ENCODE measurements at regions not wholly inside any gene's neighbourhood (a gene's known extent, or its start where the extent isn't known, plus 50 kb on each side); places are given as distances from the start of the nearest gene placed in this dataset.

DNA sequence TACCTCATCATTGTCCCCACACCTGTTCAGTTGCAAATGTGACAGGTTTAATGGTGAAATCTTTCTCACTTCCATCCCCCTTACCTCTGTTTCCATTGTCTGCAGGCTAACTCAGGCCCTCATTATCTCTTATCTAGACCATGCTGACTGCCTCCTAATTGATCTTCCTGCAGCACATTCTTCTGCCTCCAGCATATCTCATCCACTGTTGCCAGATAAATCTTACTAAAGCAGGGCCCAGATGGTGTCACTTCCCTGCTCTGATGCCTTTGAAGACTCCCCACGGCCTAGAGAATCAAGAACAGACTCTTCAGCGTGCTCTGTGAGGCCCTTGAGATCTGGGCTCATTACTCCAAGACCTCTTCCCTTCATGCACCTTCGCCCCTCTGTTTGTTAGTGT lies 230.1 kb downstream of the DUSP10 start:
- TF ChIP-seq, protein P1, sequence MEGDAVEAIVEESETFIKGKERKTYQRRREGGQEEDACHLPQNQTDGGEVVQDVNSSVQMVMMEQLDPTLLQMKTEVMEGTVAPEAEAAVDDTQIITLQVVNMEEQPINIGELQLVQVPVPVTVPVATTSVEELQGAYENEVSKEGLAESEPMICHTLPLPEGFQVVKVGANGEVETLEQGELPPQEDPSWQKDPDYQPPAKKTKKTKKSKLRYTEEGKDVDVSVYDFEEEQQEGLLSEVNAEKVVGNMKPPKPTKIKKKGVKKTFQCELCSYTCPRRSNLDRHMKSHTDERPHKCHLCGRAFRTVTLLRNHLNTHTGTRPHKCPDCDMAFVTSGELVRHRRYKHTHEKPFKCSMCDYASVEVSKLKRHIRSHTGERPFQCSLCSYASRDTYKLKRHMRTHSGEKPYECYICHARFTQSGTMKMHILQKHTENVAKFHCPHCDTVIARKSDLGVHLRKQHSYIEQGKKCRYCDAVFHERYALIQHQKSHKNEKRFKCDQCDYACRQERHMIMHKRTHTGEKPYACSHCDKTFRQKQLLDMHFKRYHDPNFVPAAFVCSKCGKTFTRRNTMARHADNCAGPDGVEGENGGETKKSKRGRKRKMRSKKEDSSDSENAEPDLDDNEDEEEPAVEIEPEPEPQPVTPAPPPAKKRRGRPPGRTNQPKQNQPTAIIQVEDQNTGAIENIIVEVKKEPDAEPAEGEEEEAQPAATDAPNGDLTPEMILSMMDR (IDR thresholded peaks at IDR 0.05; ENCODE audit: low read length, missing control alignments): no peak

DNA sequence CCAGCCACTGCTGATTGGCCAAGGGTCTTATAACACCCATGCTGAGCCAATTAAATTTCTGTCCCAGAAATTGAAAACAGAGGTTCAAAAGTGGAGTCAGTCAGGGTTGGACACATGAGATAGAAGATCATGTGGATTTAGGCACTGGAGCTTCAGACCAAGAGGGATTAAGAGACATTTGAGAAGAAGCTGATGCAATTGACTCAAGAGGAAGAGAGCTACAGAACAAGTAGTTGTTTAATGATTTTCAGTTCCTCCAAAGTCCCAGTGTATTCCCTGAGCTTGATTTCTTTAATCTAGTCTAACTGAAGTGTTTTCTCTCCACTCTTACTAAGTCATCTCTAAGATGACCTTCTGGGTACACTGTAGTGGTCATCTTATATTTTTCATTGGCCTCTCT lies 227.1 kb downstream of the DUSP10 start:
- DNase-seq (ENCODE audit: low read depth): no peak
- TF ChIP-seq, protein P1 (IDR thresholded peaks at IDR 0.05; ENCODE audit: low read length, missing control alignments): no peak

More for the DNA sequence above, 230.1 kb downstream of the DUSP10 start:
- DNase-seq (ENCODE audit: low read depth): no peak
- no peak overlapping the region for H3K4me3 ChIP-seq (replicated peaks; ENCODE audit: low read depth, low read length)

GRCh38 chr1:221515496-221515895 lies 226.4 kb downstream of the DUSP10 start:
- DNase-seq (ENCODE audit: low read depth): no peak
- TF ChIP-seq, protein P1 (IDR thresholded peaks at IDR 0.05; ENCODE audit: low read length, missing control alignments): no peak
- no peak overlapping the region for H3K4me3 ChIP-seq (replicated peaks; ENCODE audit: low read depth, low read length)

More for the DNA sequence above, 227.1 kb downstream of the DUSP10 start:
- no peak overlapping the region for H3K4me3 ChIP-seq (replicated peaks; ENCODE audit: low read depth, low read length)

DNA sequence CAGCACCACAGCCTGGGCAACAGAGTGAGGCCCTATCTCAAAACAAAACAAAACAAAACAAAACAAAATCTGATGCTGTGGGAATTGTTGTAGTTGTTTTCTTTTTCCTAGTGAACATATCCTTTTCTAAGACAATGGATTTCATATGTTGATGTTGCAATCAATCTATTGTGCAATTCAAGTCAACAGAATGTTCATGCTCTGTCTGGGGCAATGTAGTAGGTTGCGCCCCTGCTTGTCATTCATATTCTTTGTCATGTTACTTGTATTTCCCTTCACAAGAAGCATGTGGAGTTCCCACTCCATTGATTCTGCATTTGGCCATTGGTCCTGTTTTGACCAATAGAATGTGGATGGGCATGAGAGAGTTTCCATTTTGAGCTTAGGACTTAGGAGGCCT lies 223.9 kb downstream of the DUSP10 start:
- DNase-seq (ENCODE audit: low read depth): peak; percentile 94
- TF ChIP-seq, protein P1 (IDR thresholded peaks at IDR 0.05; ENCODE audit: low read length, missing control alignments): no peak
- H3K4me3 ChIP-seq (replicated peaks; ENCODE audit: low read depth, low read length): no peak overlapping the region

DNA sequence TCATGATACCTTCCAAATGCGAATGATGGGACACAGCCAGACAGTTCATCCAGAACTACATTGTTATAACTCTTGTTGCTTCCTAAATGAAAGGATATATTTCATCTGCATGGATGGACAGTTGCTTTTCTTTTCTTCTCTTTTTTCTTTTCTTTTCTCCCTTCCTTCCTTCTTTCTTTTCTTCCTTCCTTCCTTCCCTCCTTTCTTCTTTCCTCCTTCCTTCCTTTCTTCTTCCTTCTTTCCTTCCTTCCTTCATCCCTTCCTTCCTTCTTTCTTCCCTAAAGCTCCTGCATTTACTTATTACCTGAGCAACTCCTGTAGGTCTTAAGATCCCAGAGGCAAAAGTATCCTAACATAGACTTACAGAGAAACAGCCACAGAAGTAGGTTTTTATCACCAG lies 221.6 kb downstream of the DUSP10 start:
- TF ChIP-seq, protein P1 (IDR thresholded peaks at IDR 0.05; ENCODE audit: low read length, missing control alignments): no peak
- no peak overlapping the region for H3K4me3 ChIP-seq (replicated peaks; ENCODE audit: low read depth, low read length)
- DNase-seq (ENCODE audit: low read depth): no peak

DNA sequence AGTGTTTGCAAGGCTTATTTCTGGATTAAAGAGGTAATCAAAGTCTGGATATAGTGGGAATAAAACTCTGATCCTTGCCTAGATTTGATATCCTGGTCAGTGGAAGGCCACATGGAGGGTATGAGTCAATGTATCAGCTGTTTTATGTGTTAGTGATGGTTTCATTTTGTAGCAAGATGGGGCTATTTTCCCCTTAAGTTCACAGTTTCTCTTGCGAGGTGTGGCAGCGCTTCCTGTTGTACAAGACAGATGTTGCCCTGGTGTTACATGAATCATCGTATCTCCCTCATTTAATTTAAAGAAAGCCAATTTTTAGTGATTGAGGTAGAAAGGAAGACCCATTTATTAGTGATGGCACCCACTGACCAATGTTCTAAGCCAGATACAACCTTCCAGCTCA lies 220.2 kb downstream of the DUSP10 start:
- no peak for DNase-seq (ENCODE audit: low read depth)
- H3K4me3 ChIP-seq (replicated peaks; ENCODE audit: low read depth, low read length): no peak overlapping the region
- TF ChIP-seq, protein P1 (IDR thresholded peaks at IDR 0.05; ENCODE audit: low read length, missing control alignments): no peak

DNA sequence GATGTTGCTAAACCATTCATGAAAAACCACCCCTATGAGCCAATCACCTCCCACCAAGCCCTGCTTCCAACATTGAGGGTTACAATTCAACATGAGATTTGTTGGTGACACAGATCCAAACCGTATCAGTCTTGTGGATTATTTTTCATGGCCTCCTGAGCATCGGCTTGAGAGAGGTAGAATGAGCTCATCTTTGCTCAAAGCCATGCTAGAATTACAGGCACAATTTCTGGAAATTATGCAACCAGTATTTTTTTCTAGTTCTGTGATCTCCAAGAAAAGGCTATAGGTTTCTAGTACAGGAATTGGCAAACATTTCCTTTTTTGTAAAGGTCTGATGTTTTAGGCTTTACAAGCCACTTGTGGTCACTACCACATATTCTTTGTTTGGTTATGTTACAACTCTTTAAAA lies 219.4 kb downstream of the DUSP10 start:
- no peak overlapping the region for H3K4me3 ChIP-seq (replicated peaks; ENCODE audit: low read depth, low read length)
- TF ChIP-seq, protein P1 (IDR thresholded peaks at IDR 0.05; ENCODE audit: low read length, missing control alignments): no peak
- no peak for DNase-seq (ENCODE audit: low read depth)

Data from fibroblast of pulmonary artery (primary cell).